Neural progenitor cell (in vitro differentiated cells): ENCODE measurements at regions not wholly inside any gene's neighbourhood (a gene's known extent, or its start where the extent isn't known, plus 50 kb on each side); places are given as distances from the start of the nearest gene placed in this dataset.

ENCODE experiments used
- CTCF ChIP-seq: fragments of 200-600 bp; sonication (generic); IDR thresholded peaks from 2 replicates; pipeline ENCODE4 v1.5.1; 2017; ENCODE audit warnings: antibody characterized with exemption, mild to moderate bottlenecking
- EZH2 ChIP-seq: fragments of 200-600 bp; sonication (generic); IDR thresholded peaks from 2 replicates; pipeline ENCODE4 v1.6.1; 2017; ENCODE audit warnings: antibody characterized with exemption, mild to moderate bottlenecking, moderate library complexity
- EZH2phosphoT487 ChIP-seq: fragments of 200-600 bp; sonication (generic); IDR thresholded peaks from 2 replicates; pipeline ENCODE4 v1.6.1; 2017; ENCODE audit warnings: antibody characterized with exemption

GRCh38 chr5:3742750-3743149 is 147.1 kb downstream of the IRX1 start:
- TF ChIP-seq CTCF, result no peak
- no peak for TF ChIP-seq EZH2
- TF ChIP-seq EZH2phosphoT487, result no peak
